ENCODE measurements at regions not wholly inside any gene's neighbourhood (a gene's known extent, or its start where the extent isn't known, plus 50 kb on each side); places are given as distances from the start of the nearest gene placed in this dataset.

DNA sequence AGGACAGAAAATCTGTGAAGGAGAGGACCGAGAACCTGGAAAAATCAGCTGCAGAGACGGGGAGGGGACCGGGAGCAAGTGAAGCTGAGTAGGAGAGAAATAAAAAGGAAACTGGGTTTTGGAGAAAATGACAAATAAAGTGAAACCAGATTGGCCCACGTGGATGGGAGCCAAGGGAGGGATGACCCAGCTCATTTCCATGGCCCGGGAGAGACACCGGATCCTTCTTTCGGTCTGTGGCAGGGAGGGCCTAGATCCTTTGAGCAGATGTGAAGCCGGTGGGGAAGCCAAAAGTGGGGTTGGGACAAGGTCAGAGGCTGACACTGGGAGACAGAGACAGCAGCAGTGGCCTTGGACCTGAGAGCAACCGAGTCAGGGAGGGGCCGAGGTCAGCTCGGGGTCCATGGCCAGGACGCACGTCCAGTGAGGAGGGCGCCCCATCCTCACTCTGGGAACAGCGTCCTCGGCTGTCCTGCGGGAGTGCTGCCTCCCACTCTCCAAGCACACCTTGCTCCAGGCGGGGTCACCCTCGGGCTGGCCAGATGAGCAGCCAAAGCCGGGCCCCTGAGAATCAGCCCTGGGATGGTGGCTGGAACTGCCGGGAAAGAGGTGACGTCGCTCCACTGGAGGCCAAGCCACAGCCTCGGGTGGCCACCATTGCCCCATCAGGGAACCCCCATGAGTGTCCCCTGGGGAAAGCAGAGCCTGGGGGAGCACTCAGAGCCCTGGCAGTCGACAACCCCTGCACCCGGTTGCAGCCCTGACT is 50.8 kb upstream of the CDR2 start:
- H3K4me1 Mint-ChIP-seq: no peaks in the 10 kb centered on the region
- intact Hi-C loops (cut with micrococcal nuclease): no loop called here
- ChIA-PET CTCF (no interaction called here), POLR2A (interaction anchor here (0.5 kb wide), 1 partner anchor 12 kb away, joined by 3 read pairs; no protein-coding TSS in a partner anchor)
- no peak overlapping the region for H3K27ac Mint-ChIP-seq
- TF ChIP-seq, protein P1, sequence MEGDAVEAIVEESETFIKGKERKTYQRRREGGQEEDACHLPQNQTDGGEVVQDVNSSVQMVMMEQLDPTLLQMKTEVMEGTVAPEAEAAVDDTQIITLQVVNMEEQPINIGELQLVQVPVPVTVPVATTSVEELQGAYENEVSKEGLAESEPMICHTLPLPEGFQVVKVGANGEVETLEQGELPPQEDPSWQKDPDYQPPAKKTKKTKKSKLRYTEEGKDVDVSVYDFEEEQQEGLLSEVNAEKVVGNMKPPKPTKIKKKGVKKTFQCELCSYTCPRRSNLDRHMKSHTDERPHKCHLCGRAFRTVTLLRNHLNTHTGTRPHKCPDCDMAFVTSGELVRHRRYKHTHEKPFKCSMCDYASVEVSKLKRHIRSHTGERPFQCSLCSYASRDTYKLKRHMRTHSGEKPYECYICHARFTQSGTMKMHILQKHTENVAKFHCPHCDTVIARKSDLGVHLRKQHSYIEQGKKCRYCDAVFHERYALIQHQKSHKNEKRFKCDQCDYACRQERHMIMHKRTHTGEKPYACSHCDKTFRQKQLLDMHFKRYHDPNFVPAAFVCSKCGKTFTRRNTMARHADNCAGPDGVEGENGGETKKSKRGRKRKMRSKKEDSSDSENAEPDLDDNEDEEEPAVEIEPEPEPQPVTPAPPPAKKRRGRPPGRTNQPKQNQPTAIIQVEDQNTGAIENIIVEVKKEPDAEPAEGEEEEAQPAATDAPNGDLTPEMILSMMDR (IDR thresholded peaks at IDR 0.05): no peak
- ATAC-seq (ENCODE audit: low read depth) (no peak), DNase-seq (no peak)
- no peak overlapping the region for H3K4me3 Mint-ChIP-seq
- no peaks in the 10 kb centered on the region for H3K27me3 Mint-ChIP-seq
- peaks cover 74% of the 10 kb centered on the region for H3K36me3 Mint-ChIP-seq (ENCODE audit: low read depth)
- no peaks in the 10 kb centered on the region for H3K9me3 Mint-ChIP-seq

DNA sequence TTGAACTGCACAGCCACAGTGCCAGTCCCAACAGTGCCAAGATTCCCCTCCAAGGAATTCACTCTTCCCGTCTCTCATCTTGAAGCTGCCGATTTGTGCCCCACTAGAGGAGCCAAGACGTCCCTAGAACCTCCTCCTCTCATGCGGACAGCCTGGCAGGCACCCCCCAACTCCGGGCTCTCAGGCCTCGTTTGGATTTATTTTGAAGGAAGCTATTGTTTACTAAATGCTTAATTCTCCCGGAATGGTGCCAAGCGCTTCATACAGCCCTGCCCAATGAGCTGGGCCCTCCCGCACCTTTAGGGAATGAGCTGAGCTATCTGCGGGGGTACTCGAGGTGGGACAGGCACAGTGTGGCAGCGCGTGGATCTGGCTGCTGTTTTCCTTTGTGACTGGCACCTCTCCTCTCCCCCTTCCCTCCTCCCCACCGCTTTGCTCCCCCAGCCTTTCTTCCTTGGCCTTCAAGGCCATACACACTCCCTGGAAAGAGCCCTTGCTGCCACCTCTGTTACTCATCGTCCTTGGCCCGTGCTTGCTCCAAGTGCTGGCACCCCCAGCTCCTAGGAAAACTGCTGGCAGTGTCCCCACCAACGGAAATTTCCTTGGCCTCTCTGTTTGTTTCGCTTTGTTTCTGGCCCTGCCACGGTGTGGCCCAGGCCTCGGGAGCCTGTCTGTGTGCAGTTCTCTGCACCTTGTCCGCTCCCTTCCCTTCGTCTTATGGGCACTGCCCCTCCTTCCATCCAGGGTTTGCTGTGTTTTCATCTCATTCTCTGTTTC is 49.9 kb upstream of the CDR2 start:
- H3K36me3 Mint-ChIP-seq (ENCODE audit: low read depth): peaks cover 74% of the 10 kb centered on the region
- TF ChIP-seq, protein P1 (IDR thresholded peaks at IDR 0.05): no peak
- CTCF ChIA-PET: no interaction called here
- no peak overlapping the region for H3K27ac Mint-ChIP-seq
- intact Hi-C loops (cut with micrococcal nuclease): no loop called here
- H3K4me1 Mint-ChIP-seq: no peaks in the 10 kb centered on the region
- POLR2A ChIA-PET: interaction anchor here (0.5 kb wide), 1 partner anchor 13 kb away, joined by 3 read pairs; no protein-coding TSS in a partner anchor
- H3K9me3 Mint-ChIP-seq: no peaks in the 10 kb centered on the region
- no peak overlapping the region for H3K4me3 Mint-ChIP-seq
- no peak for ATAC-seq (ENCODE audit: low read depth)
- no peaks in the 10 kb centered on the region for H3K27me3 Mint-ChIP-seq
- no peak for DNase-seq

Data from activated B cell treated with CpG ODN at 0.5 μM for 24 hours (primary cell).